ENCODE measurements at regions not wholly inside any gene's neighbourhood (a gene's known extent, or its start where the extent isn't known, plus 50 kb on each side); places are given as distances from the start of the nearest gene placed in this dataset.
"Not testable (repeated sequence)": the region's sequence is repeated elsewhere in the genome, so short reads cannot be mapped to it uniquely, and the experiment has no call there.

GRCh38 chr6:19551611-19552010 is 285.6 kb upstream of the ID4 start:
- no peak for DNase-seq (ENCODE audit: low spot score)

- DNase-seq (ENCODE audit: low spot score) = no peak
These were observed 285.1 kb upstream of the ID4 start for GRCh38 chr6:19552076-19552475.

GRCh38 chr6:19552588-19552987 is 284.6 kb upstream of the ID4 start:
- no peak for DNase-seq (ENCODE audit: low spot score)

- no peak for DNase-seq (ENCODE audit: low spot score)
These were observed 282.6 kb upstream of the ID4 start for GRCh38 chr6:19554356-19555225.

- DNase-seq (ENCODE audit: low spot score) = no peak
These were observed 280.0 kb upstream of the ID4 start for GRCh38 chr6:19557191-19557590.

DNA sequence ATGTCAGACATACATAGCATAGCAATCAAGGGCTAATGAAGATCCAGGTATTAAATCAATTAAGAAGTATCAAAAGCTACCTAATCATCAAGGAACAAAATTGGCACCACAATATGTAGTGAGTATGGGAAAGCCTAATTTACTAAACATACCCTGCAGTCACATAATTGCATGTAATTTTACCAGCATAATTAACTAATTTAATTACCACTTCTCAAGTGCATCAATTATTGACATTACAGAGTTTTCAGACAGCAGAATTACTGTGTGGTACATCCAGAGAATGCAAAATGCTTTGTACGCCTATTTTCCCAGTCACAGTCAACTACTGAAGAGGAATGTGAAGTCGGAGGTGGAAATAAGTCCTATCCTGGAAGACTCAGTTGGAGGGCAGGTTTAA is 279.0 kb upstream of the ID4 start:
- DNase-seq (ENCODE audit: low spot score) = no peak

GRCh38 chr6:19558934-19559333 is 278.2 kb upstream of the ID4 start:
- DNase-seq (ENCODE audit: low spot score) = no peak

- DNase-seq (ENCODE audit: low spot score) = no peak
These were observed 274.7 kb upstream of the ID4 start for GRCh38 chr6:19562468-19562867.

DNA sequence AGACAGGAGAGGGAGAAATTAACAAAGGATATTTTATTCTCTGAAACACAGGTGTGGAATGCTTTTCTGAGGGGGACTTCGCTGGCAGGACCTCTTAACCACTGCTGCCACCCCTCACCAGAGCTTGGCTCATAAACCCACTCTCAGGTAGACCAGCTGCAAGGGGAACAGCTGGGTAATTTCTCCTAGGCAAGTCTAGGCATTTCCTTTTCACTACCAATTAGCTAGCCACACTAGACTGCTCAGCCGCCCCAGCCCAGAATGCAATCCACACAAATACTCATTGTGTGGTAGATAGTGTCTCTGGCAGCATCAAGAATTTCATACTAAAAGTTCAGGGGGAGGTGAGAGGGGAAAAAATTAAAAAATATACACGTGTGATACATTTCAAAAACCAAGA is 267.6 kb upstream of the ID4 start:
- no peak for DNase-seq (ENCODE audit: low spot score)

GRCh38 chr6:19571176-19571575 is 266.0 kb upstream of the ID4 start:
- DNase-seq (ENCODE audit: low spot score) = no peak

DNA sequence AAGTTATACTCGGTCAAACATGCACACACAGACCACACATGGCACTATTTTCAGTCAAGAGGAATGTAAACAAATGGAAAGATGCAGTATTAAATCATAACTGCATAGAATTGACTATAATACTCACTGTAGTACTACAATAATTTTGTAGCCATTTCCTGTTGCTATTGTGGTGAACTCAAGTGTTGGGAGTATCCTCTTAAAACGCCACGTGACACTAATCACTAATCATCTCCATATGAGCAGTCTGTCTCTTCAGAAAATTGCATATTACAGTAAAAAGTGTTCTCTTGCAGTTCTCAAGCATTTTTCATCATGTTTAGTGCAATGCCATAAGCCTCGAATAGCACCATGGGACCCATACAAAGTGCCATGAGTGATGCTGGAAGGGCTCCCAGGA is 258.7 kb upstream of the ID4 start:
- DNase-seq (ENCODE audit: low spot score) = no peak

GRCh38 chr6:19584207-19584606 is 253.0 kb upstream of the ID4 start:
- not testable (repeated sequence) for DNase-seq (ENCODE audit: low spot score)

DNA sequence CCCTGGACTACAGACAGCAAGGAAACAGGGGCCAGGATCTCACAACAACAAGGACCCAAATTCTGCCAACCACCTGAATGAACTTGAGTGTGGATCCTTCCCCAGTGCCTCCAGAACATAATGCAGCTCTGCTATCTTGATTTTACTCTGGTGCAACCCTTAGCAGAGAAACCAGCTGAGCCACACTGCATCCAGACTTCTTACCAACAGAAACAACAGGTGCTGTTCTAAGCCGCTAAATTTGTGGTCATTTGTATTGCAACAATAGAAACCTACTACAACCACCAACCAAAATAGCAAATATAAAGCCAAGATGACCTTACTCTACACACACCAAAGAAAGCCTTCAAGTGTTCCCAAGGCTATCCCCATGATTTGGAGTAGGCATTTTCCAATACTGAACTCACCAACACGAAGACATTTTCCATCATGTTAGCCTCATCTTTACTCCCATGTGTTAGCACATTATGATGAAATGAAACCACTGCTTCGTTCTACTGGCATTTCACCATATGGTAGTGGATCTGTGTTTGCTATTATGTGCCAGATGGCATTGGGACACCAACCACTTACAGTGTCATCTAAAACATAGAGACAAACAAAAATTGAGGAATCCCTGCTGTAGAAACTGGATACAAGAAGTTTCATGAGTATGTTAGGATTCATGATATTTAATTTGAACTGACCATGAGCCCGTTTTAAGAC is 249.8 kb upstream of the ID4 start:
- DNase-seq (ENCODE audit: low spot score) = no peak

GRCh38 chr6:19590501-19591131 is 246.6 kb upstream of the ID4 start:
- no peak for DNase-seq (ENCODE audit: low spot score)

GRCh38 chr6:19597809-19598320 is 239.3 kb upstream of the ID4 start:
- no peak for DNase-seq (ENCODE audit: low spot score)

GRCh38 chr6:19599796-19600464 is 237.2 kb upstream of the ID4 start:
- no peak for DNase-seq (ENCODE audit: low spot score)

- DNase-seq (ENCODE audit: low spot score) = no peak
These were observed 234.6 kb upstream of the ID4 start for GRCh38 chr6:19602434-19603013.

GRCh38 chr6:19603721-19604120 is 233.4 kb upstream of the ID4 start:
- no peak for DNase-seq (ENCODE audit: low spot score)

DNA sequence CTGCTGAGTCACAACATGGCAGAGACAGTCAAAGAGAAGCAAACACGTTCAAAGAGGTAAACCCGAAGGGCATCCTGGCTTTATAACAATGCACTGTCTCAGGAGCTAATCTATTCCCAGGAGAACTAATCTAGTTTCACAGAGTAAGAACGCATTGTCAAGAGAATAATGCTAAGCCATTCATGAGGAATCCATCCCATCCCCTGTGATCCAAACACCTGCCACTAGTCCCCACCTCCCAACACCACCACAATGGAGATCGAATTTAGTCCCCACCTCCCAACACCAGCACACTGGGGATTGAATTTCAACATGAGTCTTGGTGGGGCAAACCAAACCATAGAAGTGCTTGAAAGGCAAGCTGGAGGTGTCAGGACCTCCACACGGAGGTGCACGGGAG is 231.5 kb upstream of the ID4 start:
- DNase-seq (ENCODE audit: low spot score) = no peak

DNA sequence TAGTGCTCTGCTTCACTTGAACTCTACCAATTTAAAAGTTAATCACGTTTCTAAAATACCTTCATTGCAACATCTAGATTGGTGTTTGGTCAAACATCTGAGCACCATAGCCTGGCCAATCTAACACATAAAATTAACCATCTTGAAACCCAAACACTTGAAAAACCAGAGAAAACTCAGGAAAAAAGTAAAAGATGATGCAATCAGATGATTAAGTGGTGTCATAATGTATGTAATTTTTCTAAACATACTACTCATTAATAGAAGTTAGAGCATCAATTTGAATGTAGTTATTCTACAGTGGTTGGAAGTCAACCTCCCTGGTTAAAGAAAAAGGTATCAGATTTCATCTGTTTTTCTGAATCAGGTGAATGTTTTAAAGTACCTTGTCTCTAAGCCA is 228.6 kb upstream of the ID4 start:
- no peak for DNase-seq (ENCODE audit: low spot score)

DNA sequence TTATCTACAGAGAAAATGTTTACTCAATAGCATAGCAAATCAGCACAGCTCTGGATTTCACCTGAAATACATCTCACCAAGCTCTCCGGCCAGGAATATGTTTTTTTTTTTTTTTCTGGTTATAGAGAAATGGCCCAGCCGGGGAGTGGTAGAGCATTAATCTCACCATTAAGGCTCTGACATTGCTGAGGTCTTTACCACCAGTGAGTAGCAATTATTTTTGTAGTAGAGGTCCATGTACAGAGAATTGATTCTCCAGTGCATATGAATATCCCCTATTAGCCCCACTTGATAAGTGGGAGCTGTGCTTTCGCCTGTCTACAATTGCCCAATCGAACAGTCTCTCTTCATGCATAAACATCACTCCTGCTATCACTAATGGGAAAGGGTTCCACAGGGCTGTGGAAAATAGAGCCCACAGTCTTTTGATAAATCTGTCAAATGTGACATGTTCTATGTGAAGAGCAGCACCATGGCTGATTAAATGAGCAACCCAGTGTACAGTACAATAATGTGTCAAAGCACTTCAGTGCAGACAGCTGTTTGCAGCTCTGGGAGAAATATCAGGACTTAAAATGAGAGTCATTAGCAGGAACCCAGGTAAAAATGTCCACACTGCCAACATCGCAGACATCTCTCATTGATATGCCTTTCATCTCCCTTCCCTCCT is 227.1 kb upstream of the ID4 start:
- DNase-seq (ENCODE audit: low spot score) = no peak

Measured in hepatic stellate cell (primary cell).